ENCODE measurements at regions not wholly inside any gene's neighbourhood (a gene's known extent, or its start where the extent isn't known, plus 50 kb on each side); places are given as distances from the start of the nearest gene placed in this dataset.

DNA sequence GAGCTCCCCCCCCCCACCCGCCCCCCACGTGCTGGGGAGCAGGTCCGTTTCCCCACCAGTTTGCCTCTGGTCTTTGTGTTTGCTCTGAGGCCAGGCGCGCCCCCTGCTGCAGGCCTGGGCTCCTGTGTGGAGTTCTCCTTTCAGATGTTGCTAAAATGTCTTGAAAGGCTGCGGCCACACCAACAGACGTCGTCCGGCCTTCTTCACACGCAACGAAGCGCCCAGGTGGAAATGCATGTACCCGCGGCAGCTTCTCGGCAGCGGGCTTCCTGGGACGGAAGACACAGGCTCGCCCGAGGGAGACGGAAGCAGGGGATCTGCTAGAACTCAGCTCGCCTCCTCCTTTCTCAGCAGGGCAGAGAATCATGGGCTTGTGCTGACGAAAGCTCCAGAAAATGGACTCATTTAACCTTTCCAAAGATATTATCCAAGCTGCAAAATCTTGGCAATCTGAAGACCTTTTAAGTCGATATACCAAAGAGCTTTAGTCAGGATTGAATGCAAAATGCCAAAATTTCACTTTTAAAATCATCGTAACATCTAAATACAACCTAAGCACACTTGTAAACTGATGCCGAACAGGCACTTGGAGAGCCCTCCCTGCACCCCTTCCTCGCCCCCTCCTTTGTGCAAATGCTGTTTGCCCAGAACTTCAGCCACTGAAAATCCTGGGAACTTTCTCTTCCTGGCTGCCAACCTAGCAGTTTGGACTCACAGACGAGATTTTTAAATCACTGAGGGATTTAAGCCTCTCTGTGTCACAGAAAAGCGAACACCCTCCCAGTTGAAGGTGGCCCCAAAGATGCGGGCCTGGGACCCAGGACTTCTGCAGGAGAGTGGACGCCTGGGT lies 125.5 kb upstream of the ZNF516 start (continued):
- TF ChIP-seq HMGA2 (CRISPR knock-in tag; IDR thresholded peaks at IDR 0.05) (no peak), FOXK1 (CRISPR knock-in tag; IDR thresholded peaks at IDR 0.05) (peak; percentile 23; the same call in 1 of the 2 replicates), GRHL2 (CRISPR knock-in tag; IDR thresholded peaks at IDR 0.05; ENCODE audit: insufficient replicate concordance, severe bottlenecking) (no peak)
- TF ChIP-seq, protein P1, sequence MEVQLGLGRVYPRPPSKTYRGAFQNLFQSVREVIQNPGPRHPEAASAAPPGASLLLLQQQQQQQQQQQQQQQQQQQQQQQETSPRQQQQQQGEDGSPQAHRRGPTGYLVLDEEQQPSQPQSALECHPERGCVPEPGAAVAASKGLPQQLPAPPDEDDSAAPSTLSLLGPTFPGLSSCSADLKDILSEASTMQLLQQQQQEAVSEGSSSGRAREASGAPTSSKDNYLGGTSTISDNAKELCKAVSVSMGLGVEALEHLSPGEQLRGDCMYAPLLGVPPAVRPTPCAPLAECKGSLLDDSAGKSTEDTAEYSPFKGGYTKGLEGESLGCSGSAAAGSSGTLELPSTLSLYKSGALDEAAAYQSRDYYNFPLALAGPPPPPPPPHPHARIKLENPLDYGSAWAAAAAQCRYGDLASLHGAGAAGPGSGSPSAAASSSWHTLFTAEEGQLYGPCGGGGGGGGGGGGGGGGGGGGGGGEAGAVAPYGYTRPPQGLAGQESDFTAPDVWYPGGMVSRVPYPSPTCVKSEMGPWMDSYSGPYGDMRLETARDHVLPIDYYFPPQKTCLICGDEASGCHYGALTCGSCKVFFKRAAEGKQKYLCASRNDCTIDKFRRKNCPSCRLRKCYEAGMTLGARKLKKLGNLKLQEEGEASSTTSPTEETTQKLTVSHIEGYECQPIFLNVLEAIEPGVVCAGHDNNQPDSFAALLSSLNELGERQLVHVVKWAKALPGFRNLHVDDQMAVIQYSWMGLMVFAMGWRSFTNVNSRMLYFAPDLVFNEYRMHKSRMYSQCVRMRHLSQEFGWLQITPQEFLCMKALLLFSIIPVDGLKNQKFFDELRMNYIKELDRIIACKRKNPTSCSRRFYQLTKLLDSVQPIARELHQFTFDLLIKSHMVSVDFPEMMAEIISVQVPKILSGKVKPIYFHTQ (CRISPR knock-in tag; IDR thresholded peaks at IDR 0.05) = no peak

DNA sequence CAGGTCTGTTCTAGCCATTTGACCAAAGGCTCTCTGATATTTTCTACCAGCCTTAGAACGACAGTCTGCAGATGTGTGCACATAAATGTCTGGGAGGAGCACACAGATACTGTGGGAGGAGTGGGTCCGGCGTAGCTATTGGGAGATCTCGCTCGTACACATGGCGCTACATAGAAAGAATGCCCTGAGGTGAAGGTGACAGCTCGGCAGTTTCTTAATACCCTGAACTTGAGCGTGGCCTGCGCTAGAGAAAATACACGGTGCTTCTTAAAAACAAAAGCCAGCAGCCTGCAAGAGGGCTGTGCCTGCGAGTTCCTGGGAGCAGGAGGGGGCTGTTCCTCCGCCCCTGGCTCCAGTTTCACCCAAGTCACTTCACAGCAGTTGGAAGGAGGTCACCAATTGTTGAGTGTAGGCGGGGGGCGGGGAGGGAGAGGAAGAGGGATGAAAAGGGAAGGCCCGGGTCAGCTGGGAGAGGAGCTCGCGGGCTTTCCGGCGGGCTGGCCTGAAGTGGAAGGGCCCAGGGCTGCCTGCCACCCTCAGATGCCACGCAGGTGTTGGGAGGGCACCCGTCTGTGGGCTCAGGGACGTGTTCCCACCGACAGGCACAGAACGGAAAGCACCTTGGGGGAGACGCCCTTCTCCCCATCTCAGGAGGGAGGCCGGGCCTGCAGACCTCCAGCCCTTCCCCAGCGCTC lies 124.7 kb upstream of the ZNF516 start:
- no peaks in the 10 kb centered on the region for H3K36me3 Mint-ChIP-seq
- H3K27ac Mint-ChIP-seq = peak overlapping the region; percentile 67
- peak overlapping the region; percentile 66 for H3K4me3 Mint-ChIP-seq
- ChIA-PET POLR2A (interaction anchor here (1.1 to 2.1 kb wide), 6 partner anchors 54 to 169 kb away, joined by 3 to 11 read pairs (median 6); no protein-coding TSS in a partner anchor), CTCF (interaction anchor here (0.5 to 7.1 kb wide), 30 partner anchors 9 to 321 kb away, joined by 3 to 58 read pairs (median 4); no protein-coding TSS in a partner anchor)
- peaks cover 39% of the 10 kb centered on the region for H3K27me3 Mint-ChIP-seq (ENCODE audit: low read depth)
- ATAC-seq = peak; percentile 67
- peaks cover 65% of the 10 kb centered on the region for H3K4me1 Mint-ChIP-seq
- no peaks in the 10 kb centered on the region for H3K9me3 Mint-ChIP-seq
- peak; percentile 65 for DNase-seq (ENCODE audit: low spot score)
- no peak for TF ChIP-seq ATF1 (CRISPR knock-in tag; IDR thresholded peaks at IDR 0.05)
- 0 out of 2 replicates have a peak, but pooled peaks have one; percentile 16 for TF ChIP-seq ZBTB43 (CRISPR knock-in tag; IDR thresholded peaks at IDR 0.05)
- no peak for TF ChIP-seq NR2C2 (CRISPR knock-in tag; IDR thresholded peaks at IDR 0.05)
- TF ChIP-seq OVOL2 (CRISPR knock-in tag; IDR thresholded peaks at IDR 0.05; ENCODE audit: borderline replicate concordance) = no peak
- no peak for TF ChIP-seq SOX15 (CRISPR knock-in tag; IDR thresholded peaks at IDR 0.05)
- 0 out of 2 replicates have a peak, but pooled peaks have one; percentile 37 for TF ChIP-seq ZNF423 (CRISPR knock-in tag; IDR thresholded peaks at IDR 0.05)
- no peak for TF ChIP-seq FOXK1 (CRISPR knock-in tag; IDR thresholded peaks at IDR 0.05)
- TF ChIP-seq ZBTB21 (CRISPR knock-in tag; IDR thresholded peaks at IDR 0.05; ENCODE audit: borderline replicate concordance) = no peak
- no peak for TF ChIP-seq ATF3 (CRISPR knock-in tag; conservative IDR thresholded peaks at IDR 0.05)
- TF ChIP-seq ZNF138 (CRISPR knock-in tag; conservative IDR thresholded peaks at IDR 0.05) = no peak
- TF ChIP-seq CREB1 (CRISPR knock-in tag; IDR thresholded peaks at IDR 0.05) = no peak
- TF ChIP-seq JAZF1 (CRISPR knock-in tag; IDR thresholded peaks at IDR 0.05) = no peak
- TF ChIP-seq USF2 (CRISPR knock-in tag; IDR thresholded peaks at IDR 0.05) = no peak; the same call in 1 of the 2 replicates
- TF ChIP-seq ARID4B (CRISPR knock-in tag; IDR thresholded peaks at IDR 0.05; ENCODE audit: borderline replicate concordance) = no peak
- TF ChIP-seq, protein P2, sequence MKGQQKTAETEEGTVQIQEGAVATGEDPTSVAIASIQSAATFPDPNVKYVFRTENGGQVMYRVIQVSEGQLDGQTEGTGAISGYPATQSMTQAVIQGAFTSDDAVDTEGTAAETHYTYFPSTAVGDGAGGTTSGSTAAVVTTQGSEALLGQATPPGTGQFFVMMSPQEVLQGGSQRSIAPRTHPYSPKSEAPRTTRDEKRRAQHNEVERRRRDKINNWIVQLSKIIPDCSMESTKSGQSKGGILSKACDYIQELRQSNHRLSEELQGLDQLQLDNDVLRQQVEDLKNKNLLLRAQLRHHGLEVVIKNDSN (CRISPR knock-in tag; IDR thresholded peaks at IDR 0.05) = no peak; the same call in 1 of the 2 replicates
- TF ChIP-seq ESRRA (CRISPR knock-in tag; IDR thresholded peaks at IDR 0.05; ENCODE audit: borderline replicate concordance) = no peak
- no peak for TF ChIP-seq TP53 (CRISPR knock-in tag; IDR thresholded peaks at IDR 0.05)
